Esophagus muscularis mucosa (tissue), 3 donors: ENCODE measurements at regions not wholly inside any gene's neighbourhood (a gene's known extent, or its start where the extent isn't known, plus 50 kb on each side); places are given as distances from the start of the nearest gene placed in this dataset.
"Not testable (repeated sequence)": the region's sequence is repeated elsewhere in the genome, so short reads cannot be mapped to it uniquely, and the experiment has no call there.

Source experiments
- POLR2A ChIP-seq: fragments of 450-650 bp; IDR thresholded peaks from one replicate; pipeline ENCODE4 v1.6.1; 2017; ENCODE audit warnings: antibody characterized with exemption, moderate library complexity, mild to moderate bottlenecking, low read depth
- TF ChIP-seq, protein P1 (sequence below), 3 experiments: fragments of 200-600 bp in 2 of 3; fragments of 450-650 bp in 1 of 3; sonication (generic) in 2 of 3; IDR thresholded peaks; one replicate each; pipeline ENCODE4 v1.5.1; 2017 to 2019; ENCODE audit warnings: antibody characterized with exemption in 3 of 3, mild to moderate bottlenecking in 2 of 3, moderate library complexity in 1 of 3

DNA sequence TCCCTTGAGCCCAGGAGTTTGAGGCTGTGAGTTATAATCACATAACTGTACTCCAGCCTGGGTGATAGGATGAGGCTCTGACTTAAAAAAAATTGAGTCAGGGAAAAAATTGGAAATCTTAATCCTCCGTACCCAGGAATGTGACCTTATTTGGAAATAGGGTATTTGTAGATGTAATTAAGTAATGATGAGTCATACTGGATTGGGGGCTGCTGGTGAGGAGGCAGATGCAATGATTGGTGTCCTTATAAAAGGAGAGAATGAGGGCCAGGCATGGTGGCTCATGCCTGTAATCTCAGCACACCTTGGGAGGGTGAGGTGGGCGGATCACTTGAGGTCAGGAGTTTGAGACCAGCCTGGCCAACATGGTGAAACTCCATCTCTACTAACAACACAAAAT lies 134.9 kb upstream of the ALDH3B2 start:
- TF ChIP-seq, protein P1, sequence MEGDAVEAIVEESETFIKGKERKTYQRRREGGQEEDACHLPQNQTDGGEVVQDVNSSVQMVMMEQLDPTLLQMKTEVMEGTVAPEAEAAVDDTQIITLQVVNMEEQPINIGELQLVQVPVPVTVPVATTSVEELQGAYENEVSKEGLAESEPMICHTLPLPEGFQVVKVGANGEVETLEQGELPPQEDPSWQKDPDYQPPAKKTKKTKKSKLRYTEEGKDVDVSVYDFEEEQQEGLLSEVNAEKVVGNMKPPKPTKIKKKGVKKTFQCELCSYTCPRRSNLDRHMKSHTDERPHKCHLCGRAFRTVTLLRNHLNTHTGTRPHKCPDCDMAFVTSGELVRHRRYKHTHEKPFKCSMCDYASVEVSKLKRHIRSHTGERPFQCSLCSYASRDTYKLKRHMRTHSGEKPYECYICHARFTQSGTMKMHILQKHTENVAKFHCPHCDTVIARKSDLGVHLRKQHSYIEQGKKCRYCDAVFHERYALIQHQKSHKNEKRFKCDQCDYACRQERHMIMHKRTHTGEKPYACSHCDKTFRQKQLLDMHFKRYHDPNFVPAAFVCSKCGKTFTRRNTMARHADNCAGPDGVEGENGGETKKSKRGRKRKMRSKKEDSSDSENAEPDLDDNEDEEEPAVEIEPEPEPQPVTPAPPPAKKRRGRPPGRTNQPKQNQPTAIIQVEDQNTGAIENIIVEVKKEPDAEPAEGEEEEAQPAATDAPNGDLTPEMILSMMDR (IDR thresholded peaks at IDR 0.05) = not testable (repeated sequence)
- TF ChIP-seq POLR2A = not testable (repeated sequence)
